ENCODE measurements at regions not wholly inside any gene's neighbourhood (a gene's known extent, or its start where the extent isn't known, plus 50 kb on each side); places are given as distances from the start of the nearest gene placed in this dataset.

DNA sequence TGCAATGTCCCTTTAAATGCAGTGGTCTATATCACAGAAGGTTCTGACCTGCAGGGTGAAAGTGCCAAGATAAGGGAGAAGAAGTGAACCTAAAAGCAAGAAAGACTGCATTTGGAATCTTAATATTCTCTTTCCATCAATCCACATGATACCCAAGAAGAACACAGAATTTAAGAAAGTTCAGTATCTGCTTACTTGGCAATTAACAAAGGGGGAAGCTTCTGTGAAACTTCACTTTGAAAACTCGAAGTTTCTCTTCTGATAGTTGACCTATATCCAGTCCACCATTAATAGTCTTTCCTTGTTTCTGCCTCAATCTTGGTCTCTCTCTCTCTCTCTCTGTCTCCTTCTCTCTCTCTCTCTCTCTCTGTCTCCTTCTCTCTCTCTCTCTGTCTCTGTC lies 592.0 kb downstream of the UTRN start (continued):
- TF ChIP-seq, protein P1, sequence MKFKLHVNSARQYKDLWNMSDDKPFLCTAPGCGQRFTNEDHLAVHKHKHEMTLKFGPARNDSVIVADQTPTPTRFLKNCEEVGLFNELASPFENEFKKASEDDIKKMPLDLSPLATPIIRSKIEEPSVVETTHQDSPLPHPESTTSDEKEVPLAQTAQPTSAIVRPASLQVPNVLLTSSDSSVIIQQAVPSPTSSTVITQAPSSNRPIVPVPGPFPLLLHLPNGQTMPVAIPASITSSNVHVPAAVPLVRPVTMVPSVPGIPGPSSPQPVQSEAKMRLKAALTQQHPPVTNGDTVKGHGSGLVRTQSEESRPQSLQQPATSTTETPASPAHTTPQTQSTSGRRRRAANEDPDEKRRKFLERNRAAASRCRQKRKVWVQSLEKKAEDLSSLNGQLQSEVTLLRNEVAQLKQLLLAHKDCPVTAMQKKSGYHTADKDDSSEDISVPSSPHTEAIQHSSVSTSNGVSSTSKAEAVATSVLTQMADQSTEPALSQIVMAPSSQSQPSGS (IDR thresholded peaks at IDR 0.05; ENCODE audit: low read length), result no peak
- TF ChIP-seq KDM4A (IDR thresholded peaks at IDR 0.05; ENCODE audit: low read depth, low read length, severe bottlenecking), result no peak

All from H1 (cell line).